KOPT-K1 (cell line): ENCODE measurements at regions not wholly inside any gene's neighbourhood (a gene's known extent, or its start where the extent isn't known, plus 50 kb on each side); places are given as distances from the start of the nearest gene placed in this dataset.

Experiments
- H3K27ac ChIP-seq: fragments of 200-600 bp; sonication (generic); 2 replicates; pipeline ENCODE4 v1.5.1; 2016; ENCODE audit warnings: antibody characterized with exemption, mild to moderate bottlenecking, low read depth, low read length; ENCODE audit not compliant: poor library complexity, severe bottlenecking
- H3K36me3 ChIP-seq: fragments of 200-600 bp; sonication (generic); 2 replicates; pipeline ENCODE4 v1.5.1; 2017; ENCODE audit warnings: antibody characterized with exemption, mild to moderate bottlenecking, low read length, moderate library complexity; ENCODE audit not compliant: insufficient read depth
- H3K9me3 ChIP-seq: fragments of 200-600 bp; sonication (generic); 2 replicates; pipeline ENCODE4 v1.5.1; 2017; ENCODE audit warnings: antibody characterized with exemption, low read length, mild to moderate bottlenecking; ENCODE audit not compliant: insufficient read depth, poor library complexity, severe bottlenecking

- Histone ChIP-seq H3K36me3 (no peaks in the 10 kb centered on the region), H3K9me3 (no peaks in the 10 kb centered on the region), H3K27ac (no peak overlapping the region)
These were observed 531.1 kb upstream of the CITED2 start for GRCh38 chr6:139905404-139906052.

GRCh38 chr6:139904568-139904967, 530.1 kb upstream of the CITED2 start:
- no peaks in the 10 kb centered on the region for H3K36me3 ChIP-seq
- H3K27ac ChIP-seq, result no peak overlapping the region
- H3K9me3 ChIP-seq, result no peaks in the 10 kb centered on the region

- Histone ChIP-seq H3K36me3 (no peaks in the 10 kb centered on the region), H3K27ac (no peak overlapping the region)
These were observed 529.7 kb upstream of the CITED2 start for GRCh38 chr6:139904158-139904533.

GRCh38 chr6:139903411-139904157, 529.1 kb upstream of the CITED2 start:
- Histone ChIP-seq H3K36me3 (no peaks in the 10 kb centered on the region), H3K9me3 (no peaks in the 10 kb centered on the region), H3K27ac (no peak overlapping the region)

More at GRCh38 chr6:139904158-139904533, 529.7 kb upstream of the CITED2 start:
- H3K9me3 ChIP-seq, result no peaks in the 10 kb centered on the region

- no peaks in the 10 kb centered on the region for H3K9me3 ChIP-seq
- H3K27ac ChIP-seq, result no peak overlapping the region
- H3K36me3 ChIP-seq, result no peaks in the 10 kb centered on the region
These were observed 520.9 kb upstream of the CITED2 start for GRCh38 chr6:139895205-139895793.

GRCh38 chr6:139894271-139894670, 519.8 kb upstream of the CITED2 start:
- Histone ChIP-seq H3K9me3 (no peaks in the 10 kb centered on the region), H3K27ac (no peak overlapping the region), H3K36me3 (no peaks in the 10 kb centered on the region)

GRCh38 chr6:139891471-139891870, 517.0 kb upstream of the CITED2 start:
- Histone ChIP-seq H3K9me3 (no peaks in the 10 kb centered on the region), H3K27ac (no peak overlapping the region)

GRCh38 chr6:139888681-139889122, 514.3 kb upstream of the CITED2 start:
- no peaks in the 10 kb centered on the region for H3K9me3 ChIP-seq
- H3K27ac ChIP-seq, result no peak overlapping the region
- no peaks in the 10 kb centered on the region for H3K36me3 ChIP-seq

More at GRCh38 chr6:139891471-139891870, 517.0 kb upstream of the CITED2 start:
- no peaks in the 10 kb centered on the region for H3K36me3 ChIP-seq

- H3K9me3 ChIP-seq, result no peaks in the 10 kb centered on the region
- H3K27ac ChIP-seq, result no peak overlapping the region
- no peaks in the 10 kb centered on the region for H3K36me3 ChIP-seq
These were observed 512.8 kb upstream of the CITED2 start for GRCh38 chr6:139887275-139887674.

- H3K9me3 ChIP-seq, result no peaks in the 10 kb centered on the region
- no peak overlapping the region for H3K27ac ChIP-seq
These were observed 511.9 kb upstream of the CITED2 start for GRCh38 chr6:139886396-139886795.

GRCh38 chr6:139885909-139886308, 511.5 kb upstream of the CITED2 start:
- H3K9me3 ChIP-seq, result no peaks in the 10 kb centered on the region

More at GRCh38 chr6:139886396-139886795, 511.9 kb upstream of the CITED2 start:
- H3K36me3 ChIP-seq, result no peaks in the 10 kb centered on the region

GRCh38 chr6:139883776-139884175, 509.3 kb upstream of the CITED2 start:
- no peaks in the 10 kb centered on the region for H3K9me3 ChIP-seq
- no peaks in the 10 kb centered on the region for H3K36me3 ChIP-seq
- H3K27ac ChIP-seq, result no peak overlapping the region

More at GRCh38 chr6:139885909-139886308, 511.5 kb upstream of the CITED2 start:
- Histone ChIP-seq H3K27ac (no peak overlapping the region), H3K36me3 (no peaks in the 10 kb centered on the region)

- Histone ChIP-seq H3K36me3 (no peaks in the 10 kb centered on the region), H3K27ac (no peak overlapping the region), H3K9me3 (no peaks in the 10 kb centered on the region)
These were observed 508.7 kb upstream of the CITED2 start for GRCh38 chr6:139882977-139883728.

- Histone ChIP-seq H3K9me3 (no peaks in the 10 kb centered on the region), H3K27ac (no peak overlapping the region), H3K36me3 (no peaks in the 10 kb centered on the region)
These were observed 507.8 kb upstream of the CITED2 start for GRCh38 chr6:139882234-139882633.

- no peak overlapping the region for H3K27ac ChIP-seq
- H3K9me3 ChIP-seq, result no peaks in the 10 kb centered on the region
These were observed 507.3 kb upstream of the CITED2 start for GRCh38 chr6:139881728-139882211.

More at GRCh38 chr6:139881728-139882211, 507.3 kb upstream of the CITED2 start:
- H3K36me3 ChIP-seq, result no peaks in the 10 kb centered on the region
